GM18868 (cell line): ENCODE measurements at regions not wholly inside any gene's neighbourhood (a gene's known extent, or its start where the extent isn't known, plus 50 kb on each side); places are given as distances from the start of the nearest gene placed in this dataset.

Experiments
- ATAC-seq: cut with Tn5 transposase; IDR thresholded peaks from one replicate; pipeline ENCODE4 v1.9.1; 2021; ENCODE audit warnings: mild to moderate bottlenecking, moderate library complexity; ENCODE audit not compliant: unreplicated experiment

- ATAC-seq = no peak
Observed at GRCh38 chr4:162657966-162658365, 494.2 kb upstream of the FSTL5 start.

DNA sequence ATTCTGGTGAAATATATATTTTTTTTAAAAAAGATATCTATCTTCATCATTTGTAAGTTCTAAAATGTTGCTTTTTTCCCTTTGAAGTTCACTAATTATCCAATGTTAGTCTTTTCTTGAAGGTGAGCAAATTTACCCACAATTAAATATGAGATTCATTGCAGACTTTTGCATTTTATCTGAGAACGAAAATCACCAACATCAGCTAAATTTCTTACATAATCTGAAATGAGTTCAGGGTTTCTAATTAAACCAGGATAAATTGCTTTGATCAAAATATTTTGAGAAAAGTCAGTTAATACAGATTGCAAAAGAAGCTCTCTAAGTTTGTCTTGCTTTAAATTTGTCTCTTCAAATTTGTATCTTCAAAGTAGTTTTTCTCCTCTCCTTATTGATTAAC lies 486.4 kb upstream of the FSTL5 start:
- no peak for ATAC-seq

DNA sequence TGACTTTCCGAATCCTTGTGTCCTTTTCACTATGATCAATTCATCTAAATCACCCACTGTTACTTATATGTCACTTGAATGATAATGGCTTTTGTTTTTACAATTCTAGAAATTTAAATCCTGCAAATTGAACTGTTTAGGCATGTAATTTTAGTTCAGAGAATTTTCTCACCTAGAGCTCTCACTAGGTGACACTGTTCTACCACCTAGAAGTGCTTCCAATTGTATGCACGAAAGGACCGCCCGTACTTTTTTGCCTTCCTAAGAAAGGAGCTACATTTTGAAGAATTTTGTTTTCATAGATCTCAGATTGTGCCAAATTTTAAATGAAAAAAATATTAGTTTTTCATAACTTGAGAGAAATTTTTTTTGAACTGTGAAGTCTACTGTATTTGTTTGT lies 481.6 kb upstream of the FSTL5 start:
- ATAC-seq = no peak

DNA sequence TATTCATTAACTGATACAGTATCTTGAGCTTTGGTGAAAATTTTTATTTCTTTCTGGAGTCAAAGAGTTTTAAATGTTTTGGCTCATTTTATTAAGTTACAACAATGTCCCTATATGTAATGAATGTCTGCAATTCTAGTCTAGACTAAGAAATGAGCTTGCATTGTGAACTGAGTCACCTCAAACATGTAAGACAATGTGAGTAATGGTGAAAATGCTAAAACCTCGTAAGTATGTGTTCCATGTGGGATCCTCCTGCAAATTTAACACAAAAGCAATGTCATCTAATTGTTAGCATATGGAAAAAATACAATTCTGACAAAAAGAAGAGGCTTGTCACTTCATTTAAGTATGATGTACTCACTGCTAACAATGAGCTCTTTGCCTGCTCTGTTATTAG lies 480.5 kb upstream of the FSTL5 start:
- no peak for ATAC-seq

- ATAC-seq = no peak
Observed at GRCh38 chr4:162640152-162640551, 476.4 kb upstream of the FSTL5 start.

- ATAC-seq = no peak
Observed at GRCh38 chr4:162634390-162634789, 470.6 kb upstream of the FSTL5 start.

- ATAC-seq = no peak
Observed at GRCh38 chr4:162622664-162623063, 458.9 kb upstream of the FSTL5 start.

DNA sequence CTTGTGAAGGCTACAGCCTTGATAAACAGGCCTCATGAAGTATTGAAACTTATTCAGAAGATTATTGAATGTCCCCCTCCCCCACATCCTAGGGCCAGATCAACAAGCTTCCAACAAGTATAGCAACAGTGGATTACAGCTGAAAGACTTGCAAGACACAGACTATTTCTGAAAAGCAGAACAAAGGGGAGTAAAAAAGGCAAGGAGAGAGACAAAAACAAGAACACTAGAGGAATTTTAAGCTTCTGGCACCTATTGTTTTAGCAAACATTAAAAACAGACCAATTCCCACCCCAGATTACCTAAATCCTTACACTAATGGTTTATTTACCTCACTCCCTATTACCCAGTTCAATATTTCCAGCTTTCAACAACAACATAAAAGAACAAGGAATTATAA lies 446.3 kb upstream of the FSTL5 start:
- no peak for ATAC-seq

DNA sequence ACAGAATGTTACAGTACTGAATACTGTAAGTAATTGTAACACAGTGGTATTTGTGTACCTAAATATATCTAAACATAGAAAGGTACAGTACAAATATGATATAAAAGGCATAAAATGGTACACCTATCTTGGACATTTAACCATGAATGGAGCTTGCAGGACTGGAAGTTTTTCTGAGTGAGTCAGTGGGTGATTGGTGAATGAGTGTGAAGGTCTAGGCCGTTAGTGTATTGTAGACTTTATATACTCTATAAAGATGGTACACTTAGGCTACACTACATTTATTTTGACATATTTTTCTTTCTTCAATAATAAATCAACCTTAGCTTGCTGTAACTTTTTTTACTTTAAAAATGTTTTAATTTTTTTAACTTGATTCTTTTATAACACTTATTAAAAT lies 422.5 kb upstream of the FSTL5 start:
- no peak for ATAC-seq

GRCh38 chr4:162582180-162582579 lies 418.4 kb upstream of the FSTL5 start:
- ATAC-seq = no peak

GRCh38 chr4:162565730-162566129 lies 401.9 kb upstream of the FSTL5 start:
- ATAC-seq = no peak

DNA sequence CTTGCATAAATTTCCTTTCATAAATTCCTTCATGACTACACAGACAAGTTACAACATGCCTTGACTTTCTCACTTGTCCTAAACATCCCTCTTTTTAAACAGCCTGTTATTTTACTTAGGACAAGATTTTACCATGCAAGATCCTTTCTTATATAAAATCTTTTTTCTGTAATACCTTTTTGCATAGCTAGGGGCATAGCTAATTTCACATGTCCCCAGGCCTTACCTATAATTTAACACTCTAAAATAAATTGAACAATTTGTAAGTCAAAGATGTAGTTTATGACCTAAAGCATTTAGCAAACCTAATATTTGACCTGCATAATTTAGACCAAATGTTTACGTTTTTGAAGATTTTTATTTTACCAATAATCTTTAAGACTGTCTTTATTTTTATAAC lies 396.3 kb upstream of the FSTL5 start:
- ATAC-seq = no peak

- no peak for ATAC-seq
Observed at GRCh38 chr4:162557516-162558106, 393.8 kb upstream of the FSTL5 start.

GRCh38 chr4:162535121-162535520 lies 371.3 kb upstream of the FSTL5 start:
- no peak for ATAC-seq

DNA sequence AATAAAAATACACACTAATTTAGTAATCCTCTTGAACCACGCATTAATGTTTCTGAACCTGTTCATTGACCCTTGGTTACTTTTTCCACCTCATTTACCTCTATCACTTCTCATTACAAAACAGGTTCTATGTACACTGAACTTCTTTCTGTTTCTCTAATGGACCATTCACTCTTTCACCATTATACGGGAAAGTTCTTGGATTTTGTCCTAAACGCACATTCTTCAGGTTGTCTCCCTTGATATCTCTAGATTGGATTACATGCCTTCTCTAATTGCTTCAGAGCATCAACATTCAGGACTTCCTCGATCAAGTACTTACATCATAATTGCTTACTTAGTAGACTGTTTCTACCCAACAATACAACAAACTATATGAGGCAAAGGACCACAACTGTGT lies 359.4 kb upstream of the FSTL5 start:
- no peak for ATAC-seq

DNA sequence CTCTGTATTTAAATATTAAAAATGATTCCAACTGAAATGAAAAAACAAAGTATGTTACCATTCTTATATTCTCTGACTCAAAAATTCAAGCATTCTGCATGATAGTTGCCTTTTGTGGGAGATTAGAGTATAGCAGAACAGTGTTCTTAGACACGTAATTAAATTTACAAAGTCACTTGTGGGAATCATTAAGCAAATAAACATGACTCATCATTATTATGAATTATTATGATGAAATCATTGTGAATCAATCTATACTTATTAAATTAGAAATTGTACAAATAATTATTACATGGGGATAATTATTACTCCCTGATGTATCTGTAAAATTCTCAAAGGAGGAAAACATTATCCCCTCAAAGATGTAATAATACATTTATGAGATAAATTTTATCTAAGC lies 358.9 kb upstream of the FSTL5 start:
- ATAC-seq = no peak

DNA sequence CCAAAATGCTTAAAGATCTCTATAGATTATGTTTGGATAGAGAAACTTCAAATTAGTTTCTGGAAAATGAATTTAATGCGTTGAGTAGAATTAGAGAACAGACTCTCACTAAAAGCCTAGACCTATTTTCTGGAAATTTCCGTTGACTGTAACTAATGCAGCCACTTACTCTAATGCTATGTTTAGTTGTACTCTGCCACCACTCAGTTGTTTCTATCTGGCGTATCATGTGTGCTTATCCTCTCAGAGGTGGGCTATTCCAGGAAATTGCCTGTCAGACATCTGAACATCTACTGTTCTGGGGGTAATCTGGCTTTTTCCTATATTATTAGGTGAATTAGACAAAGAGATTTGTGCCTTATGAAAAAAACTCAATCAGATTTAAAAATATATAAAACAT lies 347.1 kb upstream of the FSTL5 start:
- no peak for ATAC-seq

DNA sequence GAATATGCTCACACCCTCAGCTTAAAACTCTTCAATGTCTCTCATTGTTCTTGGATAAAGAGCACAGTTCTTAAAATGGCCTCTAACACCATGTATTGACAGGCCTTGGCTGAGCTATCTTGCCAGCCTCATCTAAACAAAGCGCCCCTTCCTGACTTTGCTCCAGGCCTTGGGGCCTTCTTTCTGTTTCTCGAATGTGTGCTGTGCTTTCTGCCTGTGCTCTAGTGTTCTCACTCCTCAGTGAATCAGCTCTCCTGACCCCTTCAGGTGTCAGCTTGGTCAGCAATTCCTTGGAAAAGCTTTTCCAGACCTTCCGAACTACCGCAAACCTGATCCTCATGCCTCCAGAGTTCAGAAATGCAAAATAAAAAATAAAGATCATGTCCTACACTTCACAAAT lies 346.3 kb upstream of the FSTL5 start:
- no peak for ATAC-seq

DNA sequence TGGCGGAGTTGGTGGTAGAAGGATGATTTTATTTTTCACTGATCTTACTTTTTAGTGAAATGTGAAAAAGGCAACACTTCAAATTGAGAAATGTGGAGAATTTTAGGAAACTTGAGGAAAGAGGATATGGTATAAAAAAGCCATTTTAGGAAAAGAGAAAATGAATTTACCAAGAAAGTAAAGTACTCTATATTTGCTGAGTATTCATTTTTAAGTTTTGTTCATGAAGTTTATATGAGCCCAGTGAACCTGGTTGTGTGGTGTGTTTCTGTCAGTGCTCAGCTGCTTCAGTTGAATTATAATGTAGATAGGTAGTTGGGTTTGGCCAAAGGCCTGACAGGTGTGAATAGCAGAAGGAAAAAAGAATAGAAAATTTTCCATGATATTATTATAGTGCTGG lies 345.5 kb upstream of the FSTL5 start:
- ATAC-seq = no peak

DNA sequence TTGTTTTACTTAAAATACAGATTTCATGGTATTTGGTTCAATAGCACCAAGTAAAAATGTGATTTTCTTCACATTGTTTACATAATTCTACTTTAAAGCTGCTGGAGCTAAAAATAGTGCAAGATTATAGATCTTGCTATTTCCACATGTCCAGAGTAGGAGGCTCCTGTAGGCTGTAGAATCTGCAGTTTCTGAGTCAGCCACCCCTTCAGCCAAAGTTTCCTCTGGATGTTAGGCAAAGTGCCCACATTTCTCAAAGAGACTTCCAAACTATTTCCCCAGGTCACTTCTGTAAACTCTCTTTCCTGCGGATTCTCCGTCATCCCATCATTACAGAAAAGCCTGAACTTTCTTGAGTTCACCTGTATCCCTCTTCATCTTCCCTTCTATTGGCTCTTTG lies 342.5 kb upstream of the FSTL5 start:
- no peak for ATAC-seq

GRCh38 chr4:162503868-162504267 lies 340.1 kb upstream of the FSTL5 start:
- ATAC-seq = no peak

DNA sequence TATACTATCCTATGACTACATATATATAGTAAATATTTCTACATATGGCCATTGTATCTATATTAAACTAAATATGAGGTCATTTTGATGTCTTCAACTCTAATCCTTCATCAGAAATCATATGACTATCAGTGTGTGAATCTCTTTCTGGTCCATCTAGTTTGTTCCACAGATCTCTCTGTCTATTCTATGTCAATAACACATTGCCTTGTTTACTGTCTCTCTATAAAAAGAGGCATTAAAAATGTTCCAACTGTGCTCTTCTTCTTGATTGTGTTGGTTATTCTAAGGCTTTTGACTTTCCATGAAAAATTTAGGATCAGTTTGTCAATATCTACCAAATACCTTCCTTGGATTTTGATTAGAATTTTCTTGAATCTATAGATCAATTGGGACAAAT lies 338.3 kb upstream of the FSTL5 start:
- no peak for ATAC-seq

DNA sequence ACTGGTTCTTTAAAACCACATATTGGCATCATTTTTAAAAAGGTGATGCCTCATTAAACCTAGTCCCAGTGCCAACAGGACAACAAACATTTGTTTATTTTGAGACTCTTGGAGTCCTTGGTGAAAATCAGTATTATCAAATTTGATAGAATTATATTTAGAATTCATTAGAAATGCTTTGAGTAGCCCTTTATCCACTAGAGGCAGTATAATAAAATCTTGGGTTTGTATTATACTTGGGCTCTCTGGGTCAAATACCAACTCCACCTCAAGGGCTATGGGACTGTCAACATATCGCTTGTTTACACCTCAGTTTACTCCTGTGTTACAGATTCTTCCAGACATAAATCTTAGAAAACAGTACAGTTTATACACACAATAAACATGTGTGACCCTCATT lies 335.7 kb upstream of the FSTL5 start:
- peak; percentile 55 for ATAC-seq

- ATAC-seq = no peak
Observed at GRCh38 chr4:162498168-162498567, 334.4 kb upstream of the FSTL5 start.
